ENCODE measurements at regions not wholly inside any gene's neighbourhood (a gene's known extent, or its start where the extent isn't known, plus 50 kb on each side); places are given as distances from the start of the nearest gene placed in this dataset.

DNA sequence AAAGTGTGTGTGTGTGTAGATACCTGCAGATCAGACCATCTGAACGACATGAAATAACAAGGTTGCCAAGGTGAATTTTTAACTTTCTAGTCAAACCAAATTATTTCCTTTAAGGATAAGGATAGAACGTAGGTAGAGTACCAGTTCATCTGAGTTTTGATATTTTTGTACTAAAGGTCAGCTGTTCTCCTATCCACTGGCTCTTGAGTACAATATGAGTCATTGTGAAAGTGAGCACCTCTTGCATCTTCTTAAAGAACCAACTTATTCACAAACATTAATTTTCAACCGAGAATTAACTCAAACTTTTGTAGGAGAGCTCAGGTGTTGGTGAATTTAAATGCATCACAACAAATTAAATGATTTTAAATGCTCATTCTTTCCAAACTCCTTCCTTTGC, 71.5 kb downstream of the IFI44 start:
- H3K9ac ChIP-seq (ENCODE audit: low read depth in 1 of 2, low read length in 2 of 2) = no peak overlapping the region
- H3K4me3 ChIP-seq (ENCODE audit: low read depth in 1 of 3, low read length in 3 of 3) = no peak overlapping the region
- DNase-seq (ENCODE audit: low spot score) = no peak
- no peaks in the 10 kb centered on the region for H3K9me3 ChIP-seq (ENCODE audit: control insufficient read depth in 4 of 4, low read length in 3 of 4)
- no peak overlapping the region for H3K27ac ChIP-seq (ENCODE audit: low read depth in 1 of 2, low read length in 2 of 2)
- WGBS = 36% methylated on average over 3 of the region's 3 CpGs
- TF ChIP-seq HNF4G (IDR thresholded peaks at IDR 0.05) = no peak
- no peak for TF ChIP-seq RXRA (IDR thresholded peaks at IDR 0.05)
- TF ChIP-seq FOXA2 (IDR thresholded peaks at IDR 0.05) = no peak
- TF ChIP-seq FOXA1 (IDR thresholded peaks at IDR 0.05) = no peak
- no peak for TF ChIP-seq TAF1 (conservative IDR thresholded peaks at IDR 0.05)
- no peak for TF ChIP-seq HNF4A (conservative IDR thresholded peaks at IDR 0.05)
- no peak for TF ChIP-seq YY1 (IDR thresholded peaks at IDR 0.05)
- TF ChIP-seq, protein P1, sequence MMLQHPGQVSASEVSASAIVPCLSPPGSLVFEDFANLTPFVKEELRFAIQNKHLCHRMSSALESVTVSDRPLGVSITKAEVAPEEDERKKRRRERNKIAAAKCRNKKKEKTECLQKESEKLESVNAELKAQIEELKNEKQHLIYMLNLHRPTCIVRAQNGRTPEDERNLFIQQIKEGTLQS (IDR thresholded peaks at IDR 0.05) = no peak
- TF ChIP-seq GABPA (IDR thresholded peaks at IDR 0.05 in 1 of 2, conservative IDR thresholded peaks at IDR 0.05 in 1 of 2) = no peak
- TF ChIP-seq JUND (IDR thresholded peaks at IDR 0.05) = no peak
- H3K27me3 ChIP-seq (ENCODE audit: control insufficient read depth in 4 of 4, insufficient read depth in 4 of 4, low read length in 3 of 4) = peaks cover 0 to 2% (median 0%) of the 10 kb centered on the region in 4 donors
- H3K36me3 ChIP-seq (ENCODE audit: control insufficient read depth in 4 of 4, insufficient read depth in 3 of 4, low read depth in 1 of 4, low read length in 3 of 4) = no peaks in the 10 kb centered on the region
- H3K4me1 ChIP-seq (ENCODE audit: control insufficient read depth in 4 of 4, insufficient read depth in 4 of 4, low read length in 3 of 4) = no peaks in the 10 kb centered on the region

DNA sequence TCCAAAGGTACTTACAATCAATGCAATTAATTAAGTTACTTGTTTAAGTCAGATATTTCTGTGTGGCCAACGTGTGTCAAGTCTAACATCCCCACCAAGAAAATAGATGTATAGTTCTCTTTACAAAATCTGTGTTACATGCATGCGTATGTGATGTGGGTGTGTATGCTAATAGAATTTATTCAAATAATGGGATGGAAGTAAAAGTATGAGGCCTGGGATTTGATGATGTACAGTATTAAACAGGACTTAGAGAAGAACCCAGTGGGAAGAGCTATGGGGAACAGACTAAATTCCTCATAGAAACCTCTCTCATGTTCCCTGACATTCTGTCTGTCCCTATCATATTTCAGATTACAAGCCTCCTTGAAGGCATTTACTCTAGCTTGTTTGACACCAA, 72.5 kb downstream of the IFI44 start:
- Histone ChIP-seq H3K27me3 (ENCODE audit: control insufficient read depth in 4 of 4, insufficient read depth in 4 of 4, low read length in 3 of 4) (peaks cover 0 to 2% (median 0%) of the 10 kb centered on the region in 4 donors), H3K27ac (ENCODE audit: low read depth in 1 of 2, low read length in 2 of 2) (no peak overlapping the region), H3K4me1 (ENCODE audit: control insufficient read depth in 4 of 4, insufficient read depth in 4 of 4, low read length in 3 of 4) (no peaks in the 10 kb centered on the region), H3K4me3 (ENCODE audit: low read depth in 1 of 3, low read length in 3 of 3) (no peak overlapping the region), H3K9me3 (ENCODE audit: control insufficient read depth in 4 of 4, low read length in 3 of 4) (no peaks in the 10 kb centered on the region), H3K36me3 (ENCODE audit: control insufficient read depth in 4 of 4, insufficient read depth in 3 of 4, low read depth in 1 of 4, low read length in 3 of 4) (no peaks in the 10 kb centered on the region), H3K9ac (ENCODE audit: low read depth in 1 of 2, low read length in 2 of 2) (no peak overlapping the region)
- WGBS = 67% methylated on average over 2 of the region's 2 CpGs
- TF ChIP-seq GABPA (IDR thresholded peaks at IDR 0.05 in 1 of 2, conservative IDR thresholded peaks at IDR 0.05 in 1 of 2) = no peak
- no peak for TF ChIP-seq RXRA (IDR thresholded peaks at IDR 0.05)
- TF ChIP-seq SP1 (IDR thresholded peaks at IDR 0.05) = no peak
- TF ChIP-seq, protein P2, sequence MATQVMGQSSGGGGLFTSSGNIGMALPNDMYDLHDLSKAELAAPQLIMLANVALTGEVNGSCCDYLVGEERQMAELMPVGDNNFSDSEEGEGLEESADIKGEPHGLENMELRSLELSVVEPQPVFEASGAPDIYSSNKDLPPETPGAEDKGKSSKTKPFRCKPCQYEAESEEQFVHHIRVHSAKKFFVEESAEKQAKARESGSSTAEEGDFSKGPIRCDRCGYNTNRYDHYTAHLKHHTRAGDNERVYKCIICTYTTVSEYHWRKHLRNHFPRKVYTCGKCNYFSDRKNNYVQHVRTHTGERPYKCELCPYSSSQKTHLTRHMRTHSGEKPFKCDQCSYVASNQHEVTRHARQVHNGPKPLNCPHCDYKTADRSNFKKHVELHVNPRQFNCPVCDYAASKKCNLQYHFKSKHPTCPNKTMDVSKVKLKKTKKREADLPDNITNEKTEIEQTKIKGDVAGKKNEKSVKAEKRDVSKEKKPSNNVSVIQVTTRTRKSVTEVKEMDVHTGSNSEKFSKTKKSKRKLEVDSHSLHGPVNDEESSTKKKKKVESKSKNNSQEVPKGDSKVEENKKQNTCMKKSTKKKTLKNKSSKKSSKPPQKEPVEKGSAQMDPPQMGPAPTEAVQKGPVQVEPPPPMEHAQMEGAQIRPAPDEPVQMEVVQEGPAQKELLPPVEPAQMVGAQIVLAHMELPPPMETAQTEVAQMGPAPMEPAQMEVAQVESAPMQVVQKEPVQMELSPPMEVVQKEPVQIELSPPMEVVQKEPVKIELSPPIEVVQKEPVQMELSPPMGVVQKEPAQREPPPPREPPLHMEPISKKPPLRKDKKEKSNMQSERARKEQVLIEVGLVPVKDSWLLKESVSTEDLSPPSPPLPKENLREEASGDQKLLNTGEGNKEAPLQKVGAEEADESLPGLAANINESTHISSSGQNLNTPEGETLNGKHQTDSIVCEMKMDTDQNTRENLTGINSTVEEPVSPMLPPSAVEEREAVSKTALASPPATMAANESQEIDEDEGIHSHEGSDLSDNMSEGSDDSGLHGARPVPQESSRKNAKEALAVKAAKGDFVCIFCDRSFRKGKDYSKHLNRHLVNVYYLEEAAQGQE (IDR thresholded peaks at IDR 0.05) = no peak
- TF ChIP-seq FOXA1 (IDR thresholded peaks at IDR 0.05) = no peak
- no peak for TF ChIP-seq EGR1 (IDR thresholded peaks at IDR 0.05; ENCODE audit: low read depth in 2 of 2)
- TF ChIP-seq, protein P3, sequence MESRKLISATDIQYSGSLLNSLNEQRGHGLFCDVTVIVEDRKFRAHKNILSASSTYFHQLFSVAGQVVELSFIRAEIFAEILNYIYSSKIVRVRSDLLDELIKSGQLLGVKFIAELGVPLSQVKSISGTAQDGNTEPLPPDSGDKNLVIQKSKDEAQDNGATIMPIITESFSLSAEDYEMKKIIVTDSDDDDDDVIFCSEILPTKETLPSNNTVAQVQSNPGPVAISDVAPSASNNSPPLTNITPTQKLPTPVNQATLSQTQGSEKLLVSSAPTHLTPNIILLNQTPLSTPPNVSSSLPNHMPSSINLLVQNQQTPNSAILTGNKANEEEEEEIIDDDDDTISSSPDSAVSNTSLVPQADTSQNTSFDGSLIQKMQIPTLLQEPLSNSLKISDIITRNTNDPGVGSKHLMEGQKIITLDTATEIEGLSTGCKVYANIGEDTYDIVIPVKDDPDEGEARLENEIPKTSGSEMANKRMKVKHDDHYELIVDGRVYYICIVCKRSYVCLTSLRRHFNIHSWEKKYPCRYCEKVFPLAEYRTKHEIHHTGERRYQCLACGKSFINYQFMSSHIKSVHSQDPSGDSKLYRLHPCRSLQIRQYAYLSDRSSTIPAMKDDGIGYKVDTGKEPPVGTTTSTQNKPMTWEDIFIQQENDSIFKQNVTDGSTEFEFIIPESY (IDR thresholded peaks at IDR 0.05) = no peak
- TF ChIP-seq TAF1 (conservative IDR thresholded peaks at IDR 0.05) = no peak
- TF ChIP-seq YY1 (IDR thresholded peaks at IDR 0.05) = no peak
- no peak for TF ChIP-seq NR2F2 (IDR thresholded peaks at IDR 0.05)
- TF ChIP-seq HNF4A (conservative IDR thresholded peaks at IDR 0.05) = no peak
- no peak for TF ChIP-seq HNF4G (IDR thresholded peaks at IDR 0.05)
- TF ChIP-seq RAD21 (IDR thresholded peaks at IDR 0.05) = no peak
- TF ChIP-seq, protein P4, sequence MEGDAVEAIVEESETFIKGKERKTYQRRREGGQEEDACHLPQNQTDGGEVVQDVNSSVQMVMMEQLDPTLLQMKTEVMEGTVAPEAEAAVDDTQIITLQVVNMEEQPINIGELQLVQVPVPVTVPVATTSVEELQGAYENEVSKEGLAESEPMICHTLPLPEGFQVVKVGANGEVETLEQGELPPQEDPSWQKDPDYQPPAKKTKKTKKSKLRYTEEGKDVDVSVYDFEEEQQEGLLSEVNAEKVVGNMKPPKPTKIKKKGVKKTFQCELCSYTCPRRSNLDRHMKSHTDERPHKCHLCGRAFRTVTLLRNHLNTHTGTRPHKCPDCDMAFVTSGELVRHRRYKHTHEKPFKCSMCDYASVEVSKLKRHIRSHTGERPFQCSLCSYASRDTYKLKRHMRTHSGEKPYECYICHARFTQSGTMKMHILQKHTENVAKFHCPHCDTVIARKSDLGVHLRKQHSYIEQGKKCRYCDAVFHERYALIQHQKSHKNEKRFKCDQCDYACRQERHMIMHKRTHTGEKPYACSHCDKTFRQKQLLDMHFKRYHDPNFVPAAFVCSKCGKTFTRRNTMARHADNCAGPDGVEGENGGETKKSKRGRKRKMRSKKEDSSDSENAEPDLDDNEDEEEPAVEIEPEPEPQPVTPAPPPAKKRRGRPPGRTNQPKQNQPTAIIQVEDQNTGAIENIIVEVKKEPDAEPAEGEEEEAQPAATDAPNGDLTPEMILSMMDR (IDR thresholded peaks at IDR 0.05; ENCODE audit: low read depth, low read length, missing input control) = no peak
- no peak for TF ChIP-seq JUND (IDR thresholded peaks at IDR 0.05)
- TF ChIP-seq, protein P5, sequence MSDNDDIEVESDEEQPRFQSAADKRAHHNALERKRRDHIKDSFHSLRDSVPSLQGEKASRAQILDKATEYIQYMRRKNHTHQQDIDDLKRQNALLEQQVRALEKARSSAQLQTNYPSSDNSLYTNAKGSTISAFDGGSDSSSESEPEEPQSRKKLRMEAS (IDR thresholded peaks at IDR 0.05) = no peak
- no peak for TF ChIP-seq FOXA2 (IDR thresholded peaks at IDR 0.05)
- DNase-seq (ENCODE audit: low spot score) = no peak
